Right lobe of liver (tissue), 4 donors: ENCODE measurements at regions not wholly inside any gene's neighbourhood (a gene's known extent, or its start where the extent isn't known, plus 50 kb on each side); places are given as distances from the start of the nearest gene placed in this dataset.

Source experiments
- POLR2A ChIP-seq: fragments of 450-650 bp; IDR thresholded peaks from one replicate; pipeline ENCODE4 v1.6.1; 2017; ENCODE audit warnings: antibody characterized with exemption, mild to moderate bottlenecking
- TF ChIP-seq, protein P1 (sequence below), 4 donors: fragments of 200-600 bp in 3 of 4; fragments of 450-650 bp in 1 of 4; IDR thresholded peaks; one replicate each; pipeline versions ENCODE4 v1.5.1 to v1.8.0; 2016 to 2022; ENCODE audit warnings: antibody characterized with exemption in 4 of 4, mild to moderate bottlenecking in 2 of 4
- donor health status: DM: no; HTN: no; CAD: no.
- donor health status: DM: no; HTN: no; CAD: no.
- donor health status: DM: no; HTN: yes; CAD: no.

DNA sequence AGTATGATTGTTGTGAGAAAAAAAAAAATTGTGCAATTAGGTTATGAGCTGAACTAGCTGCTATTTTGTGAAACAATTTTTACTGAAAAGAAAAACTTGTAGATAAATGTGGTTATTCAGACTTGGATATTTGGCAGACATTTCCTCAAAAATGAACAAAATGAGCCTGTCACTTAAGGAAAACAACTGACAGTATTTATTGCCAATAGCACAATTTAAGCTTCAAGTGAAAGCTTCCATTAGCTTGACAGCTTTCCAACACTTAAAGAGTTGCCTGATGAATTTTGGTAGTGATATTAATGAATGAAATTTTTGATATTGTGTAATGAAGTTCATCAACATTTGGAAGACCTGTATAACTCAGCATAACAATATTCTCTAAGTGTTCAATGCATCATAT is 116.1 kb upstream of the RGS1 start:
- TF ChIP-seq, protein P1, sequence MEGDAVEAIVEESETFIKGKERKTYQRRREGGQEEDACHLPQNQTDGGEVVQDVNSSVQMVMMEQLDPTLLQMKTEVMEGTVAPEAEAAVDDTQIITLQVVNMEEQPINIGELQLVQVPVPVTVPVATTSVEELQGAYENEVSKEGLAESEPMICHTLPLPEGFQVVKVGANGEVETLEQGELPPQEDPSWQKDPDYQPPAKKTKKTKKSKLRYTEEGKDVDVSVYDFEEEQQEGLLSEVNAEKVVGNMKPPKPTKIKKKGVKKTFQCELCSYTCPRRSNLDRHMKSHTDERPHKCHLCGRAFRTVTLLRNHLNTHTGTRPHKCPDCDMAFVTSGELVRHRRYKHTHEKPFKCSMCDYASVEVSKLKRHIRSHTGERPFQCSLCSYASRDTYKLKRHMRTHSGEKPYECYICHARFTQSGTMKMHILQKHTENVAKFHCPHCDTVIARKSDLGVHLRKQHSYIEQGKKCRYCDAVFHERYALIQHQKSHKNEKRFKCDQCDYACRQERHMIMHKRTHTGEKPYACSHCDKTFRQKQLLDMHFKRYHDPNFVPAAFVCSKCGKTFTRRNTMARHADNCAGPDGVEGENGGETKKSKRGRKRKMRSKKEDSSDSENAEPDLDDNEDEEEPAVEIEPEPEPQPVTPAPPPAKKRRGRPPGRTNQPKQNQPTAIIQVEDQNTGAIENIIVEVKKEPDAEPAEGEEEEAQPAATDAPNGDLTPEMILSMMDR (IDR thresholded peaks at IDR 0.05): no peak
- no peak for TF ChIP-seq POLR2A
